Tibial nerve (tissue), 4 donors: ENCODE measurements at regions not wholly inside any gene's neighbourhood (a gene's known extent, or its start where the extent isn't known, plus 50 kb on each side); places are given as distances from the start of the nearest gene placed in this dataset.

Experiments
- EP300 ChIP-seq, 2 donors: sonication (generic); formaldehyde crosslinking; IDR thresholded peaks; one replicate each; pipeline ENCODE4 v1.6.1; 2017; ENCODE audit warnings: antibody characterized with exemption in 2 of 2, mild to moderate bottlenecking in 1 of 2
- POLR2A ChIP-seq, 2 donors: fragments of 450-650 bp; IDR thresholded peaks; one replicate each; pipeline ENCODE4 v1.6.1; 2017; ENCODE audit warnings: antibody characterized with exemption in 2 of 2, mild to moderate bottlenecking in 2 of 2, moderate library complexity in 2 of 2
- TF ChIP-seq, protein P1 (sequence below), 5 experiments: fragments of 200-600 bp in 3 of 5; fragments of 450-650 bp in 2 of 5; sonication (generic) in 3 of 5; IDR thresholded peaks; one replicate each; pipeline ENCODE4 v1.5.1; 2016 to 2019; ENCODE audit warnings: antibody characterized with exemption in 5 of 5, mild to moderate bottlenecking in 3 of 5, moderate library complexity in 2 of 5

- TF ChIP-seq POLR2A (IDR thresholded peaks at IDR 0.05) (no peak), EP300 (IDR thresholded peaks at IDR 0.05) (no peak)
- TF ChIP-seq, protein P1, sequence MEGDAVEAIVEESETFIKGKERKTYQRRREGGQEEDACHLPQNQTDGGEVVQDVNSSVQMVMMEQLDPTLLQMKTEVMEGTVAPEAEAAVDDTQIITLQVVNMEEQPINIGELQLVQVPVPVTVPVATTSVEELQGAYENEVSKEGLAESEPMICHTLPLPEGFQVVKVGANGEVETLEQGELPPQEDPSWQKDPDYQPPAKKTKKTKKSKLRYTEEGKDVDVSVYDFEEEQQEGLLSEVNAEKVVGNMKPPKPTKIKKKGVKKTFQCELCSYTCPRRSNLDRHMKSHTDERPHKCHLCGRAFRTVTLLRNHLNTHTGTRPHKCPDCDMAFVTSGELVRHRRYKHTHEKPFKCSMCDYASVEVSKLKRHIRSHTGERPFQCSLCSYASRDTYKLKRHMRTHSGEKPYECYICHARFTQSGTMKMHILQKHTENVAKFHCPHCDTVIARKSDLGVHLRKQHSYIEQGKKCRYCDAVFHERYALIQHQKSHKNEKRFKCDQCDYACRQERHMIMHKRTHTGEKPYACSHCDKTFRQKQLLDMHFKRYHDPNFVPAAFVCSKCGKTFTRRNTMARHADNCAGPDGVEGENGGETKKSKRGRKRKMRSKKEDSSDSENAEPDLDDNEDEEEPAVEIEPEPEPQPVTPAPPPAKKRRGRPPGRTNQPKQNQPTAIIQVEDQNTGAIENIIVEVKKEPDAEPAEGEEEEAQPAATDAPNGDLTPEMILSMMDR (IDR thresholded peaks at IDR 0.05): no peak
These were observed 107.7 kb downstream of the CRYBB2 start for GRCh38 chr22:25327018-25327755.
